Stimulated activated naive B cell treated with anti-CD40 and anti-IgM and Interleukin-4, amounts not matched to agents 10 μg/mL and 1 μg/mL and 100 μg/mL, for 72 hours (primary cell): ENCODE measurements at regions not wholly inside any gene's neighbourhood (a gene's known extent, or its start where the extent isn't known, plus 50 kb on each side); places are given as distances from the start of the nearest gene placed in this dataset.

ENCODE experiments used
- ATAC-seq, 2 donors: fragments of 150-1000 bp; cut with Tn5 transposase; replicated peaks; 2 replicates each; pipeline ENCODE4 v1.10.0; 2021; ENCODE audit warnings: moderate library complexity in 1 of 2
- DNase-seq: peaks from one replicate; pipeline ENCODE4 v3.0.0; 2021
- H3K27ac Mint-ChIP-seq: one replicate; pipeline ENCODE4 v1.8.0; 2022; ENCODE audit warnings: mild to moderate bottlenecking, mixed read lengths
- H3K27me3 Mint-ChIP-seq, 2 donors: one replicate each; pipeline ENCODE4 v1.8.0; 2022; ENCODE audit warnings: mixed read lengths in 2 of 2
- H3K36me3 Mint-ChIP-seq, 2 donors: one replicate each; pipeline ENCODE4 v1.8.0; 2022; ENCODE audit warnings: mixed read lengths in 2 of 2, mild to moderate bottlenecking in 1 of 2
- H3K4me1 Mint-ChIP-seq, 2 donors: one replicate each; pipeline ENCODE4 v1.8.0; 2022; ENCODE audit warnings: mixed read lengths in 2 of 2, mild to moderate bottlenecking in 1 of 2
- H3K4me3 Mint-ChIP-seq, 2 donors: one replicate each; pipeline ENCODE4 v1.8.0; 2022; ENCODE audit warnings: mild to moderate bottlenecking in 2 of 2, mixed read lengths in 2 of 2, moderate library complexity in 1 of 2
- H3K9me3 Mint-ChIP-seq, 2 donors: one replicate each; pipeline ENCODE4 v1.8.0; 2022; ENCODE audit warnings: mixed read lengths in 2 of 2, mild to moderate bottlenecking in 1 of 2

DNA sequence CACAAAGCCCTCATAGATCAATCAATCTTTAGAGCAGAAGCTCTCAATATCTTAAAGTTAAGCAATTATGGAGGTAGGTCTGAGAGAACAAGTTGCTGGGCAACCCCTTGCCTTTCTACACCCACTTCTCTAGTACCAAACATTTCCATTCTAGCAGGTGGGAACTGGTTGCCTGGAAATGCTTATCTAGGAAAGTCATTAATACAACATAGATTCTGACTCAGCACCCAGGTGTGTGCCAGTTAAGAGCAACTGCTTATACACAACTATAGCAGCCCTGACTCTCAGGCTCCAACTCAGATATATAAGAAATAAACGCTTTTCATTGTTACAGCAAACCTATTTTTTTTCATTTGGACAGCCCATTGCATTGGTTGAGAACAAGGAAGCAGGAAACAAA, 237.7 kb downstream of the IRS1 start:
- H3K4me1 Mint-ChIP-seq: no peaks in the 10 kb centered on the region
- H3K36me3 Mint-ChIP-seq: no peaks in the 10 kb centered on the region
- DNase-seq (no peak), ATAC-seq (no peak)
- no peaks in the 10 kb centered on the region for H3K9me3 Mint-ChIP-seq
- no peak overlapping the region for H3K4me3 Mint-ChIP-seq
- no peak overlapping the region for H3K27ac Mint-ChIP-seq
- peaks cover 17 to 20% of the 10 kb centered on the region in 2 donors for H3K27me3 Mint-ChIP-seq

DNA sequence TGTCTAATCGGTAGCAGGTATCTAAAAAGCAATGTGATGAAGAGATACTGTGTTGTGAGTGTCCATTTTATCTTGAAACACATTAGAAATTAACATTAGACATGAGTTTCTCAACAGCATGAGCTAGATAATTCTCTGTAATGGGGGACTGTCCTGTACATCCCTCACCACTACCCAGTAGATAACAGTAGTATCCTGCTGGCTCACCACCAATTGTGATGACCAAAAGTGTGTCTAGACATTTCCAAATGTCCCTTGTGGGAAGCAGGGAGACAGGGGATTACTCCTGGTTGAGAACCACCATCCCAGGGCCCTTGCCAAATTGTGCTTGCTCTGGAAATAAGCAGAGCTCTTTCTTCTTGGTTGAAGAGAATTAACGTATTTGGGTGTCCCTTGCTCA, 239.3 kb downstream of the IRS1 start:
- H3K27ac Mint-ChIP-seq: no peak overlapping the region
- DNase-seq (no peak), ATAC-seq (no peak)
- no peaks in the 10 kb centered on the region for H3K36me3 Mint-ChIP-seq
- no peaks in the 10 kb centered on the region for H3K4me1 Mint-ChIP-seq
- peaks cover 21 to 23% of the 10 kb centered on the region in 2 donors for H3K27me3 Mint-ChIP-seq
- no peak overlapping the region for H3K4me3 Mint-ChIP-seq
- H3K9me3 Mint-ChIP-seq: no peaks in the 10 kb centered on the region

DNA sequence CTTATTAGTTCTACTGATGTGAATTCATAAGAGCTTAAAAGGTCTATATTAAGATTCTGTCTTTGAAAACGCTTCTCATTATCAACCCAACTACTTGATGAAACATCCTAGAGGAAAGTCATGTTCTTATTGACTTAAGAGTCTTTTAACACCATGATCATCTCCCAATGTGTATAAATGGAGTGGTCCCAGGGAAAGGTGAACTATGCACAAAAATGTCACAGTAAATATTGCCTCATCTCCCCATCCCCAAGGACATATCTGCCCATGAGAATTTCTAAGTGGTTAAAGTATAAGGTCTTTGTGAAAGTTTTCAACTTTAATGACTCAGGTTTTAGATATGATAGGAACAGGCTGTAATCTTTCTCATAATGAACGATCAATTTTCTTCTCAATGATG, 240.1 kb downstream of the IRS1 start:
- DNase-seq (no peak), ATAC-seq (no peak)
- H3K9me3 Mint-ChIP-seq: no peaks in the 10 kb centered on the region
- H3K4me3 Mint-ChIP-seq: no peak overlapping the region
- peaks cover 16 to 18% of the 10 kb centered on the region in 2 donors for H3K27me3 Mint-ChIP-seq
- H3K27ac Mint-ChIP-seq: no peak overlapping the region
- H3K4me1 Mint-ChIP-seq: no peaks in the 10 kb centered on the region
- no peaks in the 10 kb centered on the region for H3K36me3 Mint-ChIP-seq

DNA sequence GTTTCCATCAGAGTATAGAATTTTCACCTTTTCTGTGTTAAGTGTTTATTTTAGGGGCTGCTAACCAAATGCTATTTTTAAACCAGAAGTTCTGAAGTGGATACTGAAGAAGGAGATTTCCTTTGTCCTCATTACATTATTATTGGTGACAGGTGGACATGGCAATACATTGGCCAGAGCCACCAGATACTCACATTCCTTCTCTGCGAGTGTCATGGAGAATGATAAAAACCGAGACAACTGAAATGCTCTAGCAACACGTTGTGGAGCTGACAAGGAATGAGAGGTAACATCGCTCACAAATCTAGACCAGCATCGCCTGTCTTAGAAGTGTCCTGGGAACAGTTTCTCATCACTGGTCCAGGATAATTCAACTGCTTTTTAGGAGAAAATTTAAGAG, 241.2 kb downstream of the IRS1 start:
- H3K4me3 Mint-ChIP-seq: no peak overlapping the region
- no peaks in the 10 kb centered on the region for H3K36me3 Mint-ChIP-seq
- H3K4me1 Mint-ChIP-seq: no peaks in the 10 kb centered on the region
- H3K27me3 Mint-ChIP-seq: peaks cover 13 to 15% of the 10 kb centered on the region in 2 donors
- H3K9me3 Mint-ChIP-seq: no peaks in the 10 kb centered on the region
- DNase-seq: no peak
- no peak overlapping the region for H3K27ac Mint-ChIP-seq
- no peak for ATAC-seq

DNA sequence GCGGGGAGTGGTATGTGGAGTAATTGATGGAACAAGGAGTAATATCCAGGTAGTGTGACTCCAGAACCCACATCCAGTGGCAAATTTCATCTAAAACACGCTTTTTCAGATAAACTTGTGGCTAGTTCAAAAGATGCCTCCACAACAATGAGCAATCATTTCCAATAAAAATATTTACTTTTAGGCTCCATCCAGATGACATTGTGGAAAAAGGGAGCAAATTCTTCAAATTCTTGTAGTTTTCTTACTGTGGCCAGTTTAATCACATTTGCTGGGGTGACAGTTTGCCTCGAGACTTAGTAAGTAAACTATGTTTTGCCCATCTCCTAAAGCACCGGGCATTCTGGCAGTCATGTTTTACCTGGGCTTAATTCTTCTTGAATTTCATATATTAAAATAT, 243.6 kb downstream of the IRS1 start:
- no peak for ATAC-seq
- H3K9me3 Mint-ChIP-seq: no peaks in the 10 kb centered on the region

DNA sequence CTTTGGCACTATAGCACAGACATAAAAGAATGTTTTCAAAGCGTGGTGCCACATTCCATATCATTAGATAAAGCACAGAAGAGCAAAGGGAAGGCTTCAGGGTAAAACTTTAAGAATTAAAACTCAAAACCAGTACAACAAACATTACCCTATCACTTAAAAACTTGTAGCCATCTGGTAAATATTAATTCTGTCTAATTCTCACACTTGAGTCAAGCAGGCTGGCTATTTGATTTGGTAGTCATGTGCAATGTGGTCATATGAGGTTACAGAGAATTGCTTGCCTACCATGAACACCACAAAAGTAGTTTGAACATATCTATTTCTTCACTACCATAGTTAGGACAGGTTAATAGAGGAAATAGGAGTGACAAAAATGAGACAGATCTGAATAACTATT, 244.9 kb downstream of the IRS1 start:
- no peak for ATAC-seq
- DNase-seq: no peak

More for the DNA sequence above, 243.6 kb downstream of the IRS1 start:
- no peaks in the 10 kb centered on the region for H3K4me1 Mint-ChIP-seq
- no peaks in the 10 kb centered on the region for H3K36me3 Mint-ChIP-seq
- H3K27me3 Mint-ChIP-seq: peaks cover 17 to 18% of the 10 kb centered on the region in 2 donors
- H3K27ac Mint-ChIP-seq: no peak overlapping the region
- DNase-seq: no peak
- H3K4me3 Mint-ChIP-seq: no peak overlapping the region

DNA sequence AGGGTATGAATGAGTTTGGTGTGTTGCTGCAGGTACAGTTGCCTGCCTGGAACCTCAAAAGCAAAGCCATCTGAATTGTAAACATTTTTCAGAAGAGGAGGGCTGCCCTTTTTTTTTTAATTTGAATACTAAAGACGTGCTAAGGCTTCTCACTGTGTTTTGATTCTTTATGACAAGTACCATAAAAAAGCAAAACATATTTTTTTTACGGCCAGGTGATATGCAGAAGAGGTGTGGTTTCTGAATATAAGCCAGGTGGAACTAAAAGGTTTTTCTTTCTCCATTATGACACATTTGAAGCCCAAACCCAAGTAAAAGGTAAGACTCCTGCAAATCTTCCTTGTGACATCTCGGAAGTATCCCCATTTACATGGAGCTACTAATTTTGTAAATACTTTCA, 246.3 kb downstream of the IRS1 start:
- Mint-ChIP-seq H3K9me3 (no peaks in the 10 kb centered on the region), H3K27me3 (peaks cover 12 to 14% of the 10 kb centered on the region in 2 donors), H3K36me3 (no peaks in the 10 kb centered on the region), H3K4me3 (no peak overlapping the region), H3K4me1 (no peaks in the 10 kb centered on the region), H3K27ac (no peak overlapping the region)
- ATAC-seq (no peak), DNase-seq (no peak)

More for the DNA sequence above, 244.9 kb downstream of the IRS1 start:
- Mint-ChIP-seq H3K9me3 (no peaks in the 10 kb centered on the region), H3K27ac (no peak overlapping the region), H3K36me3 (no peaks in the 10 kb centered on the region), H3K27me3 (peaks cover 12 to 14% of the 10 kb centered on the region in 2 donors), H3K4me3 (no peak overlapping the region), H3K4me1 (no peaks in the 10 kb centered on the region)

DNA sequence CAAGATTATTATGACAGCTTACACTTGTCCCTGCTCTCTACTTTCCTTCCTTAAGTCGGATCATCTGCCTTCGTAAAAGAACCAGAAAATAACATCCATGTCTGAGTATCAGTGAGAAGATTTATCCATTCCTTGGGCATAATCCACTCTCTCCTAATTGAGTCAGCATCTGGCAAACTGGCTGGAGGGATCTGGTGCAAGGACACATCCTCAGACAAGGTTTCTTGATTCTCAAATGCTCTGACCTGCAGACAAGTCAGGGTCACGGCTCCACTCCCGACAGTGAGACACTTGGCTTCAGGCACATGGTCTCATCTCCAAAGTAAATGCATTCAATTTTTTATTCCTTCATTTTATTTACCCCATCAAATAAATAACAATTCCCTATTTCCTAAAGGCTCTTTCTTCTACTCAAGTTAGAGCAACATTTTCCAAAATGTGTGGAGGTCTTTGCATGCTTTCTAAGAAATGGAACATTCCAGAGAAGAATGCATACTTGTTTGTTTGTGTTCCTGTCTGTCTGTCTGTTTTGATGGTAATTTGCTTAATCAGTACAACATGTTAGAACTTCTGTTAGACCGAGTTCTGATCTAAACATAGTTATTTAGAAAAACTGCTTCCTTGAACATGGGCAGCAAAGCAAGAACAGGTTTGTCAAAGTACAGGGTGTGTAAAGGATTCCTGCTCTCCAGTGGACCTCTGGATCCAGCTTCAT, 246.9 kb downstream of the IRS1 start:
- Mint-ChIP-seq H3K27ac (no peak overlapping the region), H3K4me1 (no peaks in the 10 kb centered on the region), H3K4me3 (no peak overlapping the region), H3K36me3 (no peaks in the 10 kb centered on the region), H3K27me3 (peaks cover 12 to 14% of the 10 kb centered on the region in 2 donors), H3K9me3 (no peaks in the 10 kb centered on the region)
- ATAC-seq: no peak
- no peak for DNase-seq

DNA sequence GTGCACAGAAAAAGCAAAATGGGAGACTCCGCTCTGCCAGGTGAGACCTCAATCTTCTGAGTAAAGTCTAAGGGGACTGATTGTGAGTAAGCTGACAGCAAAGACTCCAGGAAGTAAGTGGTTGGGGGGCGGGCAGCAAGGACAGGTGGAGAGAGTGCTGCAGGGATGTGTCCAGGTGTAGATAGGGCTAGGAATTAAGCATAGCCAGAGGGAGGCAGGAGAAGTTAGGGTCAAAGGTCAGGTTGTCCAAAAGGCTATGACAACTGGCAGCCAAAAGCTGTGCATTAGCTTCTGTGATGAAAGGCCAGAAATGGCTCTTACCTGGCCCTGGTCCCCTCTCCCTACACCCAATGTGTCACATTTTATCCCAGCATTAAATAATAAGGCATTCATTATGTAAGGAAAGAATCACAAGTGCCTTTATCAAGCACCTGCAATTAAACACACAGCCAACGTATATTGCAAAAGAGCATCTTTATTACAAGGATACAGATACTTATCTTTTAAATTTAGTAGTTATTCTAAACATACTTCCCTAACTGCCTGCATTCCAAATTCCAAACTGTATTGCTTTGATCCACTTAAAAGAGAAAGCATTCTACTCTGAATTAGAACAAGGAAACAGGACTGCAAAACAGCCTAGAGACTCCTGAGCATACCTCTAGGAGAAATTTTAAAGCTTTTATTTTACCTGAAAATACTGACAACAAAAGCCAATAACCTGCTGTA, 247.9 kb downstream of the IRS1 start:
- no peak overlapping the region for H3K27ac Mint-ChIP-seq
- H3K4me3 Mint-ChIP-seq: no peak overlapping the region
- DNase-seq (no peak), ATAC-seq (no peak)
- H3K9me3 Mint-ChIP-seq: no peaks in the 10 kb centered on the region
- no peaks in the 10 kb centered on the region for H3K4me1 Mint-ChIP-seq
- H3K36me3 Mint-ChIP-seq: no peaks in the 10 kb centered on the region
- H3K27me3 Mint-ChIP-seq: peaks cover 6 to 7% of the 10 kb centered on the region in 2 donors

DNA sequence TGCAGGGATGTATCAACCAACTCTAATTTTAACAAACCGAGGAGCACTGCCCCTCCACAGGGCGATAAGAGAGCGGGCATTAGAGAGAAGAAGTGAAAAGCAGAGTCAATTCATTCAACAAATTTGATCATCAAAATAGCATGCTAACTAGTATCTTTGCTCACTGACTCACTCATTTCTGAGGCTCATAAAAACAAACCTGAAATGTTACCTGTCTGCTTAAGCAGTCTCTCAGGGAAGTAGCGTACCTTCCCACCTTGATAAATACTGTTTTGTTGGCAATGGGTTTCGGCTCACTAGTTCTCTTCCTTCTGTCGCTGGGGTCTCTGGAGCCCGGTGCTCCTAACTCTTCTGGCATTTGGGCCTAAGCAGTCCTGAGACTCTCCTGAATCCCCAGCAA, 248.8 kb downstream of the IRS1 start:
- ATAC-seq: no peak

DNA sequence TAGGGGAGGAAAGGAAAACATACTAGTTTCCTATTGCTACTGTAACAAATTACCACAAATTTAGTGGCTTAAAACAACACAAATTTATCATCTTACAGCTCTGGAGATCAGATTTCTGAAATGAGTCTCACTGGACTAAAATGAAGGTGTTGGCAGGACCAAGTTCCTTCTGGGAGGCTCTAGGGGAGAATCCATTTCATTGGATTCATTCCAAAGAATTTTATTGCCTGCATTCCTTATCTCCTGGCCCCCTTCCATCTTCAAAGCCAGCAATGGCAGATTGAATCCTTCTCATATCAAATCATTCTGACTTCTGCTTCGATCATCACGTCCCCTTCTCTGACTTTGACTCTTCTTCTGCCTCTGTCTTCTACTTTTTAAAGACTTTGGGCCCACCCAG, 250.9 kb downstream of the IRS1 start:
- DNase-seq: no peak
- Mint-ChIP-seq H3K27ac (no peak overlapping the region), H3K27me3 (peaks cover 11 to 15% of the 10 kb centered on the region in 2 donors)

More for the DNA sequence above, 248.8 kb downstream of the IRS1 start:
- H3K27ac Mint-ChIP-seq: no peak overlapping the region
- no peaks in the 10 kb centered on the region for H3K4me1 Mint-ChIP-seq
- no peaks in the 10 kb centered on the region for H3K9me3 Mint-ChIP-seq
- H3K4me3 Mint-ChIP-seq: no peak overlapping the region
- DNase-seq: no peak
- H3K27me3 Mint-ChIP-seq: peaks cover 7 to 9% of the 10 kb centered on the region in 2 donors
- H3K36me3 Mint-ChIP-seq: no peaks in the 10 kb centered on the region

DNA sequence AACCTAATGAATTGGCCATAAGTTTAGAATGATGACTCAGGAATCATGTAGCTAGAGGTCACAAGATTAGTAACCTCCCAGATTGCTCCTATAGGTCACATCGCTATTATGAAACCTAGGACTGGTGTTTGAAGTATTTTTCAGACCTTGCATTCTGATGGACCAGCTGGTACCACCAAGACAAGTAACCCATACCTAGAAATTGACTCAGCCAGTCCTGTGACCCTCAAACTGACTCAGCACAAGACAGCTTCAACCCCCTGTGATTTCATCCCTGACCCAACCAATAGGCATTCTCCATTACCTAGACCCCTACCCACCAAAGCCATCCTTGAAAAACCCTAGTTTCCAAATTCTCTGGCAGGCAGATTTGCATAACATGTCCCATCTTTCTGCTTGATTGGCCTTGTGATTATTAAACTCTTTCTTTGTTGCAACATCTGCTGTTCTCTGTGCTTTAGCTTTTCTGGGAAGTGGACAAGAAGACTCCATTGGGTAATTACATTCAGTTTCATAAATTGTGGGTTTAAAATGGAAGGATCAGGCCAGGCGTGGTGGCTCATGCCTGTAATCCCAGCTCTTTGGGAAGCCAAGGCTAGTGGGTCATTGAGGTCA, 254.9 kb downstream of the IRS1 start:
- no peaks in the 10 kb centered on the region for H3K36me3 Mint-ChIP-seq
- no peak overlapping the region for H3K4me3 Mint-ChIP-seq
- peaks cover 2 to 4% of the 10 kb centered on the region in 2 donors for H3K9me3 Mint-ChIP-seq
- ATAC-seq (no peak), DNase-seq (no peak)
- no peak overlapping the region for H3K27ac Mint-ChIP-seq
- peaks cover 9 to 11% of the 10 kb centered on the region in 2 donors for H3K27me3 Mint-ChIP-seq
- no peaks in the 10 kb centered on the region for H3K4me1 Mint-ChIP-seq

More for the DNA sequence above, 250.9 kb downstream of the IRS1 start:
- Mint-ChIP-seq H3K4me1 (no peaks in the 10 kb centered on the region), H3K9me3 (peaks cover 0 to 4% of the 10 kb centered on the region in 2 donors), H3K4me3 (no peak overlapping the region), H3K36me3 (no peaks in the 10 kb centered on the region)
- ATAC-seq: no peak

DNA sequence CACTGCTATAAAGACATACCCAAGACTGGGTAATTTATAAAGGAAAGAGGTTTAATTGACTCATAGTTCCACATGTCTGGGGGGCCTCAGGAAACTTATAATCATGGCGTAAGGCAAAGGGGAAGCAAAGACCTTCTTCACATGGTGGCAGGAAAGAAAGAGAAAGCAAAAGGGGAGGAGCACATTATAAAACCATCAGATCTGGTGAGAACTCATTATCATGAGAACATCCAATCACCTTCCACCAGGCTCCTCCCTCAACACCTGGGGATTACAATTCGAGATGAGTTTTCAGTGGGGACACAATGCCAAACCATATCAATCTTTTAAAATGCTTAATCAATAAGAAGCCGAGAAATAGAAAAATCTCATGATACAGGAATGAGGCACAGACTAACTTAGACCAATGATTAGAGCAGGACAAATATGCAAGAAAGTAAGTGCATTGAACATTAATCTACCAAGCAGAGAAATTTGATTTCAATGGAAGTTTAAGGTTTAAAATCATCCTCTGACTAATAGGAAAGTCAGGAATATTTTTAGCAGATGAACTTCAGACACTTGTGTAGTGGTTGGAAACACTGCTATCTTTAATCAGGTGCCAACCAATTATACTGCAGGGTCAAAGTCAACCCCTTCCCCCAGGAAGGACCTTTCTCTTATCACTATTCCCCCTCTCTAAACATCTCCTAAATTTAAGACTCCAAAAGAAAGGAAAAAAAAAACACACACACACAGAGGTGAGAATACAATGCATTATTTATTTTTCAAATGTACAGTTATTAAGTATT, 259.2 kb downstream of the IRS1 start:
- ATAC-seq: no peak
- Mint-ChIP-seq H3K36me3 (no peaks in the 10 kb centered on the region), H3K4me3 (no peak overlapping the region)

DNA sequence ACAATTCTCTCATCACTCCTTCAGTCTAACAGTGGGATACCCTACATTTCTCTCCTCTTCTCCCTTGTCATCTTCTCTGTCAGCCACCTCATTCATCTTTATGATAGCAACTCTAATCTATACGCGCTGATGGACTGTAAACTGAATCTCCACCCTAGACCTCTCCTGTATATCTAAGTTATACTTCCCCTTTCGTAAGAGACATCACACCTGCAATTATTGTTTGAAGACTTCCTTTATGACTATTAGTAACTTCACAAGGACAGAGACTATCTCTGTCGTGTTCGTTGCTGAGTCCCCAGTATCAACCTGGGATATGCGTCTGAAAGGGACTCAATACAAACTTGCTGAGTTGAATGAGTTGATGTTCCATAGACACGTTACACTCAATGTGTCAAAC, 263.2 kb downstream of the IRS1 start:
- no peaks in the 10 kb centered on the region for H3K36me3 Mint-ChIP-seq
- H3K9me3 Mint-ChIP-seq: no peaks in the 10 kb centered on the region
- H3K27me3 Mint-ChIP-seq: no peaks in the 10 kb centered on the region
- no peaks in the 10 kb centered on the region for H3K4me1 Mint-ChIP-seq
- H3K27ac Mint-ChIP-seq: no peak overlapping the region
- DNase-seq: no peak
- peak in 1 of 2 donors; percentile 47 for ATAC-seq
- no peak overlapping the region for H3K4me3 Mint-ChIP-seq

More for the DNA sequence above, 259.2 kb downstream of the IRS1 start:
- no peak overlapping the region for H3K27ac Mint-ChIP-seq
- H3K4me1 Mint-ChIP-seq: no peaks in the 10 kb centered on the region
- peaks cover 2 to 5% of the 10 kb centered on the region in 2 donors for H3K27me3 Mint-ChIP-seq
- H3K9me3 Mint-ChIP-seq: peaks cover 0 to 2% of the 10 kb centered on the region in 2 donors
- DNase-seq: no peak
